NOMO-1 treated with DMSO at 0.1 percent for 48 hours (cell line): ENCODE measurements at regions not wholly inside any gene's neighbourhood (a gene's known extent, or its start where the extent isn't known, plus 50 kb on each side); places are given as distances from the start of the nearest gene placed in this dataset.

Experiments
- DNase-seq: peaks from one replicate; lab custom pipeline; 2025; ENCODE audit not compliant: unreplicated experiment; lab: John Stamatoyannopoulos, UW

DNA sequence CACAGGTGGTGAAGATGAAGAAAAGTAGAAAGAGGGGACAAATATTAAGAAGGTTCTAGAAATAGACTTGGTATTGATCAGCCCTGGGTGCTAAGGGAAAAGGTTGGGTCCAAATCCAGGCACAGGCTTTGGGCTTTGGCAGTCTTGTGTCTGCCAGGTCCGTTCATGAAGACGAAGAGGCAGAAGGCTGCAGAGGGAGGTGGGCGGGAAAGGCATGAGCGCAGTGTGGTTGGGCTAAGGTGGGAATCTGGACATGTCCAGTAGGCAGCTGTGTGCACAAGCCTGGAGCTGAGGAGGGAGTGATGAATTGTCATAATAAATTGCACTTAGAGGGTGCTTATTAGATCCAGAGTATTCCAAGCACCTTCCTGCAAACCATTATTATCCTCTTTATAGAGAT lies 105.7 kb upstream of the TEX51 start:
- no peak for DNase-seq

DNA sequence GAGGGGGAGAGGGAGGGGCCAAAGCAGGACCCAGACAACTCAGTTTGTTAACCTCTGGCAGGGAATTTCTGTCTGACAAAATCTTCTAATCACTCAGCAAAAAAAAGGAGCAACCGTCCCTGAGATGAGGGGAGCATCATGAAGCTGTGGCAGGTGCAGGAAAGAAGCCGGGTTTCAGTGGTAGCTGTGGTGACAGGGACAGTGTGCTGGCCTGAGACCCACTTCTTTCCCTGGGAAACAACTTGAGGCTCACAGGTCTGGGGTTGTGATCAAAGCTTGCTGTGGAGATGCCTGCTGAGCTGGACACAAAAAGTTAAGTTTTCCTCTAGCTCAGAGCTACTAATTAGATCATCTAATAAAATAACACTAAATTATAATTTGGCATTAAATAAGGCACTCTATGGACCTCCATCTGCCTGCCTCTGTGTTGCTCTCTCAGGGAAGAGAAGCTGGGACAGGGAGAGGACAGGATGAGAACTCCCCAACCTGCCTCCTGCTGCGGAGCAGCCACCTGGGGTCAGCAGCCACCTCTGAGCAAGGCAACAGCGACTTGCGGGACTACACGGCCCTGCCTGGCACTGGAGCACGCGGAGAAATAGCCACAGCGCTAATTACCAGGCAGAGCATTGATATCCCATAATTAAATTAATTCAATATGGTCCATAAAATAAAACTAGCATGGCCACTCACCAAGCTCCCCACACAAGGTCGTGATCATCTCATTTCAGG lies 104.6 kb upstream of the TEX51 start:
- DNase-seq = no peak

DNA sequence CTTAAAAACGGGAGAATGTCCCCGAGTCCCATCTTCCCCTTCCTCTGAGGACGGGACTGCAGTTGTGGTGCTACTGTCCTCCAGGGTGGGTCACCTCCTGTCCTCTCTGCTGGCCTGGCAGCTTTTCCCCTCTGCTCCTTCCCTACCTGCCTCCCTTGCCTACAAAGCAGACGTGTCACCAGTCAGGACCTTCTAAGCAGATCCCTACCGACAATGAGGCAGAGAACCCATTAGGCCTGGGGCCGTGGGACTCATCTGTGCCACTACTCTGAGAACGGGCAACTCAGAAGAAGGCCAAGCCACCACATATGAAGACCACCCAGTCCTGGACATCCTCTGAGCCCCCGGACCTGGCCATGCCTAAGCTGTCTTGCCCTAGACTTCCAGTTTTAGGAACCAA lies 103.0 kb upstream of the TEX51 start:
- DNase-seq = no peak

DNA sequence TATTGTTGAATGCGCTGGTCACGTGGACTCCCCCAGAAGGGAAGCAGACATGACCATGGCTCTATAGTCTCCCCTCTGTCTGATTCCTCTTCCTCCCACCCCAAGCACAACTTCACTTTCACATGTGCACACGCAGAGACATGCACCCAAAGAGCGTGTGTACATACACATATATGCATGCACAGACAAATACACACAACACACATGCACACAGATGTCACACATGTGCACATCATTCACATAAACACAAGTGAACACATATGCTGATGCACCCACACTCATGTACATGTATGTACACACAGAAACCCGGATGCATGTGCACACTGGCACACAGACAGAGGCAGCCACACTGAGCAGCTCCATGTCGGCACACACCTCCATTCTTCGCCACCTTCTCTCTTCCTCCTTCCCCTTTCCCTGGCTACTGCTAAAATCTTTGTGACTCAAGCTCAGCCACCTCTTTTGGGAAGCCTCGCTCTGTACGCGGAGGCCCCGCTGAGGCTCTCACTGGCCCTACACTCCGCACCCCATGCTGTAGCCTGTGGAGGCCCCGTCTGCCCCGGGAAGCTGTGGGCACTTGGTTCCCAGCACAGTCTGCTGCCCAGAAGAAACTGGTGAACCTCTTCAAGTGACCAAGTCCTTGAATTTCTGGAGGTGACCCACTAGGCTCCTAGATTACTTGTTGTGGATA lies 101.6 kb upstream of the TEX51 start:
- no peak for DNase-seq

DNA sequence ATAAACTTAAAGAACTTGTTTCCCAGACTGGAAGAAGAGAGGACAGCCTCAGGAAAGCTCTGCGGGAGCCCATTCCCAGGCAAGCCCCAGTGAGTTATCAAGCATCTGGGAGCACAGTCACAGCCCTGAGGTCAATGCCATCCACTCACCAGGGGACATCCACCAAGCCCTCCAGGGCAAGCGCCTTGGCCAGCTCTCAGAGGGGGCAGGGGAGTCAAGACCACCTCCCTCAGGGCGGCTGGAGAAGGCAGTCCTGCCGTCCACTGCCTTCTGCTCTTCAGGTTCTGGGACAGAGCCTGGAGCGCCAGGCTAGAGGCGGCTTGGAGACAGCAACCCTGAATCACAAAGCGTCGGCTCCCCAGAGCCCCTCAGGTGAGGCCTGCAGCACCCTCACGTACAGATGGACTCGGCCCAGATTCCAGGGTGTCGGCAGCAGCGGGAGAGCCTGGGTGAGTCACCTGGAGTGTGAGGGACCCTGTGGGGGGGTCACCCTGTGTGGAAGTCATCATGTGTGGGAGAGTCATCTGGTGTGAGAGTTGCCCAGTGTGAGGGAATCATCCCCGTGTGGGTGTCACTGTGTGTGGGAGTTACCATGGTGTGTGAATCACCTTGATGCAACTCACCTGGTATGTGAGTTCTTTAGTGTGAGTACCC lies 100.9 kb upstream of the TEX51 start:
- DNase-seq = no peak

DNA sequence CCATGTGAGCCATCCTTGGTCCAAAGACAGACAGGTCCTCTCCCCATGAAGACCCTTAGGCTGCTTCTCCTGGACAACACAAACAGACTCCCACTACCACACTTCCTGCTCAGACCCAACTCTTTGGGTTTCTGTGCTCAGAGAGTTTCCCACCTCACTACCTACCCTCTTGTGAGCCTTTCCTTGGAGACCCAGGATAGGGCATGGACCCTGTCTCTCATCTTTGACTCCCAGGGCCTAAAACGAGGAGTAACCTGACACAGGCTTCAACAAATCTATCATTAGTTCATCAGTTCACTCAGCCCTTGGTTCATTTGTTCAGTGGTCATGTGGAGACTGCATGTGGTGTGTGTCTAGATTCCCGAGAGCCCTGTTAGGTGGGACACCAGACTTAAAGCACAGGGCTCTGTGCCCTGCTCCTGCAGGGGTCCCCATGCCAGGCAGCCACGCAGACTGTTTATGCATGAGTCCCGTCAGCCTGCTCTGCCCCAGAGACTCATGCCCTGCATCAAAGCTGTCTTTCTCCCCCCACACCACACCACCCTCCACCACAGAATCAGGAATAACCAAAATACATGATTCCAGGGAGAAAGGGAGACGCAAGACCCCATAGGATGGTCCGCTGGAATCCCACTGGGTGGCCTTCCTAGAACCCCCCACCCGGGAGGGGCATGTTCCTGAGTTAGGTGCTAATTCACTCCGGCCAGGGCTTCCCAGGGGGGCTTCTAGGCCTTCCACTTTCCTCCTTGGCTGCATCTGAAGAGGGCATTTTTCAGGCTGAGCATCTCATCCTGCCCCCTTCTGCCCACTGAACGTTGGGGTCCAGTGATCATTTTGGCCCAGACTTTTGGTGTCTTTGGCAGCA lies 100.2 kb upstream of the TEX51 start:
- DNase-seq = no peak

DNA sequence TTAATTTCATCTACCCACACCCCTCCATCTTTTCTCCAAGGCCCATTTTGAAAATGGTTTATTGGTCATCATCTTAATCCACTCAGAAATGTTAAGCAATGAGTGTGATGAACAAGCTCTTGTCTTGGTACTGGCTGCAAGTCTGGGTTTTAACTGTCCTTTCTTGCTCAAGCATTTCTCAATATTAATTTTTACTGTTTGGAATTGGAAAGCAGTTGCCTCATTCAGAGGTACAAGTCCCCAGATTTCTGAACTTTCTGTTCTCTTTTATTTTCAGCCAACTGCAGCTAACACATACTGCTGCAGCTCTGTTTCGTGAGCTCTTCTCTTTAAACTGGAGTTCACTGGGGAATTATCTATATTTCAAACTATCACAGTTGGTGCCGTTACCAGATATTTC lies 99.4 kb upstream of the TEX51 start:
- DNase-seq = peak; percentile 91

DNA sequence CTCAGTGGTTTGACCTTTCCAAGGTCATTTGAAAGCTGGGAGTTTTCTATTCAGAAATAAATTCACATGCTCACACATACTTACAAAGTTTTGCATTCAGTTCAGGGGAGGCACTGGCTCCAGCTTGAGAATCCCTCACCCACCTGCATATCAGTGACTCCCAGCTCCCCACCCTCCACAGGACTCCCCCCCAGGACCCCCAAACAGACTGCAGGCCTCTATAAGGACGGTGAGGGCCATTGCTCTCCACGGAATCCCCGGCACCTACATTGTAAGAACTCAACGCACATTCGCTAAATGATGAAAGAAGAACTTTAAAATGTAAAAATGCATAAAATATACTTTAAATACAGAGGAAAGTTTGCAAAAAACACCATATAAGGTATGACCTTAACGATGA lies 97.2 kb upstream of the TEX51 start:
- DNase-seq = no peak

DNA sequence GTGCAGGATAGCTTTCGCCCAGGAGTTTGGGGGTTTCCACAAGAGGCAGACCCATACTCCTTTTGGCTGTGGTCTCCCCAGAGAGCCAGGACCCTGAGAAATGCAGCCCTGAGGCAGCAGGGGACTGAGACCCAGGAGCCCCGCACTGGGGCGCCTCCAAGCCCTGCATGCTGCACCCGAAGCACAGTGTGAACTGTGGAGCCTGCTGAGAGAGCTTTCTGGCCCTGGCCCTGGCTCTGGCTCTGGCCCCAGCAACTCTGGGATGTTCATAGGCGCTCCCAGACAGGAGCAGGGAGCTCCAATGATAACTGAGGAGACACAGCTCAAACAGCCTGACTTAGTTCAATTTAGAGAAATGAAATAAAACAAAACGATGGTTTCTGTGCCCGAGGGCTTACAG lies 96.4 kb upstream of the TEX51 start:
- no peak for DNase-seq

DNA sequence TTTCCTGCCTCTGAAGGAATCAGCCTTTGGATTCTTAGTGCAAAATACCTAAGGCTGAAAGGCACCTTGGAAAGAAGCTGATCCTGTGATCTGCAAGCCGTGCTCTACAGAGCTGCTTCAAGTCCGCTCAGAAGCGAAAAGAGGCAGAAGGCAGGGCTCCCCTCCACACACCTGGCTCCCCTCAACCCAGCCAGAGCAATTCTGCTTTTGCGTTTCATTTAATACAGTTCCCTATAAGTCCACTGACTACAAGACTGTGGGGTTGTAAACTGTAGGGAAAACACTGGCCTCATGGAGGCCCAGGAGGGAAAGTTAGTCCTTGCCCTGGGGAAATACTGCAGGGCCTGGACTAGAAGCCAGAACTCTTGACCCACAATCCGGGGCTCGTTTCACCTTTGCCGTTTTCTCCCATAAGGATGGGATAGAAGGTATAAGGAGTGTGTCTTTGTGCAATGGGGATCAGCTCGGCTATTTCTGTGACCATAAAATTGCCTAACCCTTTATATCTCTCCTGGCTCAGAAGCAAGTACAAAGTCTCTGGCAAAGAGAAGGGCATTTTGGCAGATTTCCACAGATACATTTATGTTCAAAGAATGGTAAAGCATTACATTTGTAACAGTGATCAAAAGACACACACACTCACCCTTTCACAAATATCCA lies 95.8 kb upstream of the TEX51 start:
- no peak for DNase-seq

DNA sequence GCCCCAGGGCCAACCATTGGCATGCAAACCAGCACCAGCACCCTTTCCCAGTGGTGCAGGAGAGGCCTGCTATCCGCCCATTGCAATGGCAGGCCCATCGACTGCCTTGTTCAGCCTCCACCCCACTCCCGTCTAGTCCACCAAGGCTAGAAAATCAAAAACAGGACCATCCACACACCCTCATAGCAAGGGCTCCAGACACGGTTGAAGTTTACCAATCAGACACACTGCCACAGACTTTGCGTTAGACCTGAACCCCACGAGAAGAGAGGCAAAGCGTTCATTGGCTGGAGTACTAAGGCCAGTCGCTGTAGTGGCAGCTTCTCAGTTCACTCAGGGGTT lies 95.3 kb upstream of the TEX51 start:
- DNase-seq = no peak

DNA sequence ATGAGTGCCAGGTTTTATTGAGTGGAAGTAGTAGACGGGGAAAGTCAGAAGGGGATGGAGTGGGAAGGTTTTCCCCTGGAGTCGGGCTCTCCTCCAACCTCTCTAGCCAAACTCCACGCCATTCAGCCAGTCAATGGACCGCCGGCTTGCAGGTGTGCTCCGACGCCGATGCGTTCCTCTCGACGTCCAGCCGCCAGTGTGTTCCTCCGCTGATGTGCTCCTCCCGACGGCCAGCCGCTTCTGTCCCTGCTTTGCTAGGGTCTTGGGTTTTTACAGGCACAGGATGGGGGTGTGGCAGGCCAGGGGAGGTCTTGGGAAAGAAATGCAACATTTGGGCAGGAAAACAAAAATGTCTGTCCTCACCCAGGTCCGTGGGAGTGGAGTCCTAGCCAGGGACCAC lies 94.3 kb upstream of the TEX51 start:
- no peak for DNase-seq

DNA sequence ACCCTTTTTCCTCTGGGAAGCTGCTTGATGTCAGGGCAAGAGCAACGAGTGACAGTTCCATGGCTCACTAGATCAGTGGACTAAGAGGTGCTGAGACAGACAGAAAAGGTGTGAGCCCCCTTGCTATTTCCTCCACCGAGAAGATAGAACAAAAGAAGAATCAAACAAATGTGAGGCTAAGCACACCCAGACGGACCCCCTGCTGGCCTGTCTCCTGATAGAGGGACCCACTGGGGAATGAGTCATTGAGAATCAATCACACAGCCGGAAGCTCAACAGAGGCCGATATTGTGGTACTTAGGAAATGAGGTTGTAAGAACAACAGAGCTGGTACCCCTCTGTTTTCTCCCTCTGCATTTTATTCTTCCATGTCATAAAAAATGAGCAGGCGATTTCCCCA lies 89.8 kb upstream of the TEX51 start:
- DNase-seq = no peak

DNA sequence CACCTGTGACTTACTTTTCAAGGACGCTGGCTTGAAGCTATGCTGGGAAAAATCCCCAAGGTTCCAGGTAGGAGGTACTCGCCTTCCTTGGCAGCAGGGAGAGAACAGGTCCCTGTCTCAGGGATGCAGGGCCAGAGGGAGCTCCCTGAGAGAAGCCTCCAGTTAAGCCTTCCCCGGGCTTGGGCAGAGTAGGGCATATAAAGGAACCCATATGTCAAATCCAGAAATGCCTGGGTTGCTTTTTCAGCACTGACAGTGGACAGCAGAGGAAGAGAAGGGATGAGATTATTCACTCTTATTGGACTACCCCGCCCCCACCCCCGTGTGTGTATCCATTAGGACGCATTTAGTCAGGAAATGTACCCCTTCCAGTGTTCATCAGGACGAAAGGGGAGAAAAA lies 89.3 kb upstream of the TEX51 start:
- DNase-seq = no peak

DNA sequence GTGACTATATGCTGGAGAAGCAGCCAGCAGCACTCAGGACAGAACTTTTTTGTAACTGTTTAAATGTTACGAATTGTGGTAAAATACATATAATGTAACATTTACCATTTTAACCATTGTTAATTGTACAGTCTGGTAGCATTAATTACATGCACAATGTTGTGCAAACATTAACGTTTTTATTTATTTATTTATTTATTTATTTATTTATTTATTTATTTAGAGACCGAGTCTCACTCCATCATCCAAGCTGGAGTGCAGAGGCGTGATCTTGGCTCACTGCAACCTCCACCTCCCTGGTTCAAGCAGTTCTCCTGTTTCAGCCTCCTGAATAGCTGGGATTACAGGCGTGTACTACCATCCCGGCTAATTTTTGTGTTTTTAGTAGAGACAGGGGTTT lies 88.7 kb upstream of the TEX51 start:
- DNase-seq = no peak

DNA sequence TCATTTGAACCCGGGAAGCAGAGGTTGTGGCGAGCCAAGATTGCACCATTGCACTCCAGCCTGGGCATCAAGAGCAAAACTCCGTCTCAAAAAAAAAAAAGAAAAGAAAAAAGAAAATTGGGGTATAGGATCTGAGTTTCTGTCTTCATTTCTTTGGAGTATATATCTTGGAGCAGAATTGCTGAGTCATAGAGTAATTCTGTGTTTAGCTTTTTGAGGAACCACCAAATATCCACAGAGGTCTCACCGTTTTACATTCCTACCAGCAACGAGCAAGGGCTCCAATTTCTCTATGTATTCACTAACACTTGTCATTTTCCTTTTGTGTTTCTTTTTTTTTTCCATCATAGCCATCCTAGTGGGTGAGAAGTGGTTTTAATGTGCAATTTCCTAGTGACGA lies 87.6 kb upstream of the TEX51 start:
- peak; percentile 60 for DNase-seq

DNA sequence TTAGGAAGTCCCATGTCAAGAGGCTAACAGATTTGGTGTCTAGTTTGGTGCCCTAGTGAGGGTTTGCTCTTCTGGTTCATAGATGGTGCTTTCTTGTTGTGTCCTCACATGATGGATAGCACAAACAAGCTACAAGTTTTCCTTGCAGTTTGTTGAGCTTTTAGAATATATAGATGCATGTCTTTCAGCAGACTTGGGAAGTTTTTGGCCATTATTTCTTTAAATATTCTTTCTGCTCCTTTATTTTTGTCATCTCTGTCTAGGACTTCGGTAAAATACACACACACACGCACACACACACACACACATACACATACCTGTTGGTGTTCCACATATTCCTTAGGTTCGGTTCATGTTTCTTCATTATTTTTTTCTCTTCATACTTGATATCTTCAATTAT lies 81.5 kb upstream of the TEX51 start:
- no peak for DNase-seq

DNA sequence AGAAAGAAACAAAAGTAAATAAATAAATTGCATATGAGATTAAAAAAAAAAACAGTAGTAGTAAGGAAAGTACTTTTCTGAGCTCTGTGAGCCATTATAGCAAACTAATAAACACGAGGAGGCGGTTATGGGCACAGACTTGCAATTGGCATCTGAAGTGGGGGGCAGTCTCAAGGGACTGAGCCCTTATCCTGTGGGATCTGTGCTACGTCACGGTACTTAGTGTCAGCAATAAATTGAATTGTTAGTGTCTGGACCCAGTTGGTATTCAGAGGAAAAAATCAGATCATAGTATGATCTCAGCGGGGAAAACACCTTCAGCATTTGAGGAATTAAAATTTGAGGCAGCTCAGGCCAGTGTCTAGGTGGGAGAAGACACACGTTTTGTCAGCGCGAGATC lies 76.6 kb upstream of the TEX51 start:
- DNase-seq = no peak

DNA sequence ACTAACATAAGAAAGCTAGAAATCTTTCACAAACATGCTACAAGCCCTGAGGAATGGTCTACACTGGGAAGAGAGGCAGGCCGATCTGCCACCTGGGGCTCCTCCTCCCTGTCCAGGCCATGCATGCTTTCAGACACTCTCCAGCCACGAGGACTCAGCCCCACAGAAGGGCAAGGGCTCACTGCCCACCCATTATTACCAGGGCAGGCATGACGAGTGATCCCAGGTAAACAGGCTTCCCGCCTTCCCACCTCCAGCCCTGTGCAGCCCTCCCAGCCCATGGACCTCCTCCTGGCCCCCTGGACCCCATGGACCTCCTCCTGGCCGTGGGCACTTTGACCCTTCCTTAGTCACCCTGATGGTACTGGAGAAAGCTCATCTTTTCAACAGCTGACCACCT lies 75.8 kb upstream of the TEX51 start:
- no peak for DNase-seq

DNA sequence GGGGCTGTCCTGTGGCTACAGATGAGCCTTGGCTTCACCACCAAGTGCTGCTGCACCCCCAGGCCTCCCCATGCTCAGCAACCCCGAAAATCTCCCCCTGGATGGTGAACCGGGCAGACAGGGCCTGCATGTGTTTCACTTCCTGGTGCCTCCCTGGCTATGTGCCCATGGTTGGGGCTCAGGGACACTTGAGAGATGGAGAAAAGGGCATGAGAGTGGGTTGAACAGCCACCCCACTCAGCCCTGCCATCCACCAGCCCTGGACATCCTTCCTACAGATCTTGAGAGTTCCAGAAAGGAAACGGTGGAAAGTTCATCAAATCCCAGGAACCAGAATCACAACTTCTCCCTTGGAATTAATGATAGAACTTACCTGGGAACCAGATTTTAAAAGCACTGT lies 74.7 kb upstream of the TEX51 start:
- no peak for DNase-seq

DNA sequence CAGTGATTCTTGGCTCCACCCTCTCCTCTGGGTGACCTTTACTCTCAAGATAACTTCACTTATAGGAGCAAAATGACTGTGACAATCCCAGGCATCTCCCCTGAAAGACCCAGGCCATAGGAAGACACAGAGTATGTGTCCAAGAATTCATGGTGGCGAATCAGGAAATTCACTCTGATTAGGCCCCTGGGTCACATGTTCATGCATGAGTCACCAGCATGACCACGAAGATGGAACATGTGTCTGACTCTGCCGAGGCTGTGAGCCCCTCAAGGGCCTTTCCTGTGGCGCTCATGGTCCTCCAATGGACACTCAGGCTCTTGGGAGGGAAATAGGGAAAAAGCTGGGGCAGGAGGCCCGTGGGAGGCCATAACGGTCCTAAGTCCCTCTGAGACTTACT lies 74.0 kb upstream of the TEX51 start:
- DNase-seq = no peak
